ENCODE measurements at regions not wholly inside any gene's neighbourhood (a gene's known extent, or its start where the extent isn't known, plus 50 kb on each side); places are given as distances from the start of the nearest gene placed in this dataset.

- intact Hi-C loops (cut with DNase I) = no loop called here
- no peak for DNase-seq
- ATAC-seq = no peak
- Histone ChIP-seq H3K27ac (no peak overlapping the region), H3K9me3 (no peaks in the 10 kb centered on the region), H3K27me3 (no peaks in the 10 kb centered on the region), H3K4me3 (no peak overlapping the region), H3K36me3 (no peaks in the 10 kb centered on the region), H3K4me1 (peaks cover 0 to 22% (median 9%) of the 10 kb centered on the region in 12 donors)
- TF ChIP-seq POLR2A (IDR thresholded peaks at IDR 0.05) = no peak
- TF ChIP-seq, protein P1, sequence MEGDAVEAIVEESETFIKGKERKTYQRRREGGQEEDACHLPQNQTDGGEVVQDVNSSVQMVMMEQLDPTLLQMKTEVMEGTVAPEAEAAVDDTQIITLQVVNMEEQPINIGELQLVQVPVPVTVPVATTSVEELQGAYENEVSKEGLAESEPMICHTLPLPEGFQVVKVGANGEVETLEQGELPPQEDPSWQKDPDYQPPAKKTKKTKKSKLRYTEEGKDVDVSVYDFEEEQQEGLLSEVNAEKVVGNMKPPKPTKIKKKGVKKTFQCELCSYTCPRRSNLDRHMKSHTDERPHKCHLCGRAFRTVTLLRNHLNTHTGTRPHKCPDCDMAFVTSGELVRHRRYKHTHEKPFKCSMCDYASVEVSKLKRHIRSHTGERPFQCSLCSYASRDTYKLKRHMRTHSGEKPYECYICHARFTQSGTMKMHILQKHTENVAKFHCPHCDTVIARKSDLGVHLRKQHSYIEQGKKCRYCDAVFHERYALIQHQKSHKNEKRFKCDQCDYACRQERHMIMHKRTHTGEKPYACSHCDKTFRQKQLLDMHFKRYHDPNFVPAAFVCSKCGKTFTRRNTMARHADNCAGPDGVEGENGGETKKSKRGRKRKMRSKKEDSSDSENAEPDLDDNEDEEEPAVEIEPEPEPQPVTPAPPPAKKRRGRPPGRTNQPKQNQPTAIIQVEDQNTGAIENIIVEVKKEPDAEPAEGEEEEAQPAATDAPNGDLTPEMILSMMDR (IDR thresholded peaks at IDR 0.05) = no peak
- 63 to 74% (median 68%) methylated on average over 5 of the region's 5 CpGs for WGBS, 4 donors
These were observed 110.9 kb upstream of the ARGLU1 start for GRCh38 chr13:106678646-106679418.

DNA sequence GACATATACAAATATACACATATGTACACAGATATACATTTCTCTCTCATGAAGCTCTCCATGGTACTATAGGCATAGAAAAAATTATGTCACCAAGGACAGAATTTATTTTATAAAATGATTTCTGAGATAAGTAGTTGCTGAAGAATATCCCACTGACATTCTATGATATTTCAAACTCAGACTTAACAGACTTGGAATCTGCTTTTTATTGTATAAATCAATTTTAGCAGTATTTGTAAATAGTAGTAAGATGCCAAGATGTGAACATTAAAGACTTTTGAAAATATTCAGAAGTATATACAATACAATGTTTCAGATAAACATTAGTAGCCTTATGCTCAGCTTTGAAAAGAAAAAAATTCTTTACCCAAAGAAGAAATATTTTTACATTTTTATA lies 107.4 kb upstream of the ARGLU1 start:
- intact Hi-C loops (cut with DNase I) = no loop called here
- Histone ChIP-seq H3K4me1 (peaks cover 0 to 3% (median under 1%) of the 10 kb centered on the region in 12 donors), H3K36me3 (no peaks in the 10 kb centered on the region), H3K4me3 (no peak overlapping the region), H3K9me3 (no peaks in the 10 kb centered on the region), H3K27ac (no peak overlapping the region), H3K27me3 (no peaks in the 10 kb centered on the region)
- ATAC-seq (no peak), DNase-seq (no peak)
- no peak for TF ChIP-seq POLR2A (IDR thresholded peaks at IDR 0.05)
- TF ChIP-seq, protein P1 (IDR thresholded peaks at IDR 0.05) = no peak

DNA sequence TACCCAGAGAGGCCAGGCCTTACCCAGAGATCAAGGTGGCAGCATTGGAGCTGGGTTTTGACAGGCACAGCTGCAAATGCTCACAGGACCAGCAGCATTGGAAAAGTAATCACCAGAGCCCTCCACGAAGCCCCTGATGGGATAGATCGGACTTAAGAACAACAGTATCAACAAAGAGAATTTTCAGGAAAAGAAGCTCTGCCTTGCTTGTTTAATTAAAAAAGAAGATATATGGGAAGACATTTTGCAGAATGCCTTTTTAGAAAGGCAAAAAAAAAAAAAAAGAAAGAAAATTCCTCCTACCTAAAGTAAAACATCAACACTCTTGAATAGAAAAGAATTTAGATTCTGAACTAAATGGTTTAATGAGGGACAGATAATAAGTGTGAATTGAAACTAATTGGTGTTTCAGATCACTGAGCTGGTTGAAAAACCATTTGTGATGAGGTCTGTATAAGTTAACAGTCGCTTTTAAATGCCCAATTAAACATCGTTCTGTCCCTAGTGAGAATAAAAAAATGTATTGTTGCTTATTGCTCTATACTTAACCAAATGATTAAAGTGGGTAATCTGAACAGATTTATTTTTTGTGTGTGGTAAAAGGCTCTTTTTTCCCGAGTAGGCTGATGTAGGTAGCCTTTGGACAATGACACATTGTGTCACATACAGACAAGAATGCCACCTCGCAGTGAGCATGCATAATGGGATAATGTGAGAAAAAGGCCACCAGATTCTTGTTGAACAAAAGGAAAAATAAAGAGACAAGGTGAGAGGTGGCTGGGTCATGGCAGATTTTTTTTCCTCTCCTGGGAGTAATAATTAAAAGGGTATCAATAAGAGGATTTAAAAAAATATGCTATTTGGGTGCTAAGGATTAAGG lies 93.0 kb upstream of the ARGLU1 start:
- Histone ChIP-seq H3K36me3 (no peaks in the 10 kb centered on the region), H3K9me3 (no peaks in the 10 kb centered on the region), H3K4me3 (no peak overlapping the region), H3K4me1 (peaks cover 0 to 14% (median 2%) of the 10 kb centered on the region in 12 donors), H3K27me3 (no peaks in the 10 kb centered on the region), H3K27ac (no peak overlapping the region)
- ATAC-seq (no peak), DNase-seq (no peak)
- TF ChIP-seq, protein P1 (IDR thresholded peaks at IDR 0.05) = no peak
- TF ChIP-seq POLR2A (IDR thresholded peaks at IDR 0.05) = no peak
- intact Hi-C loops (cut with DNase I) = no loop called here
- 79 to 88% (median 87%) methylated on average over 6 of the region's 6 CpGs for WGBS, 4 donors

- H3K4me3 ChIP-seq = no peak overlapping the region
- H3K4me1 ChIP-seq = peaks cover 0 to 14% (median 2%) of the 10 kb centered on the region in 12 donors
- H3K36me3 ChIP-seq = no peaks in the 10 kb centered on the region
- intact Hi-C loops (cut with DNase I) = no loop called here
- no peak for TF ChIP-seq POLR2A (IDR thresholded peaks at IDR 0.05)
- TF ChIP-seq, protein P1 (IDR thresholded peaks at IDR 0.05) = no peak
- 18 to 29% (median 23%) methylated on average over 3 of the region's 3 CpGs for WGBS, 4 donors
- ATAC-seq (no peak), DNase-seq (no peak)
- no peaks in the 10 kb centered on the region for H3K9me3 ChIP-seq
- H3K27me3 ChIP-seq = no peaks in the 10 kb centered on the region
- no peak overlapping the region for H3K27ac ChIP-seq
These were observed 89.2 kb upstream of the ARGLU1 start for GRCh38 chr13:106657104-106657503.
